ENCODE measurements at regions not wholly inside any gene's neighbourhood (a gene's known extent, or its start where the extent isn't known, plus 50 kb on each side); places are given as distances from the start of the nearest gene placed in this dataset.
"Not testable (repeated sequence)": the region's sequence is repeated elsewhere in the genome, so short reads cannot be mapped to it uniquely, and the experiment has no call there.

DNA sequence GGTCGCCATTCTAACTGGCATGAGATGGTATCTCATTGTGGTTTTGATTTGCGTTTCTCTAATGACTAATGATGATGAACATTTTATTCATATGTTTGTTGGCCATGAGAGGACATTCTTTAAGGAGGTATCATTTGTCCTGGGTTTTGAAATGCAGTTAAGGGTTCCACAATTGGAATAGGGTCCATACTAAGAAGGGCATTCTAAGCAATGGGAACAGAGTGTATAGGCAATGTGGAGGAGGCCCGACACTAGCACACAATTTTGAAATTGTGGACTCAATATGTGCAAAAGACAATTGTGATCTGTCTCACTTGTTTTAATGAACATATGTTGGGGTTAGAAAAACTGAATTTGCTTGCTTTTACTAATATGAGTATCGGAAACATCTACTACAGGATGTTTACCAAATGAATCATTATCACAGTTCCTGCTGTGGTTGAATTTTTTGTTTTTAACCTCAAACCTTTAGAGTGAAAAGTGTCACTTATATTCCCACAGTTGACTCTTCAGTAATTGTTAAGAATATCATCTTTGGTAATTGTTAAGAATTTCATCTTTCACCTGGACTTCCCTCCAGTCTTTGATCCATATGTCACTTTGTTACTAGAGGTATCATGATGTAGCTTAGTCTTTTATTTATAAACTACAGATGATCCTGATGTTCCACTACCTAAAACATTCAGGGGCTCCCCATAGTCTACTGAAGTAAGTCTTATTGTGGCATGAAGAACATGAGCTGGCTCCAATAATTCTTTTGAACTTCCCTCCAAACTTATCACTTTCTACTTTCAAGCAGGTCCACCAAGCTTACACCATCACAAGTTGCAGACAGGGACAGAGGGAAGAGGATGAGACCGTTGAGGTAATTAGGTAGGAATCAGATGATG is 109.7 kb upstream of the KLF12 start:
- Histone ChIP-seq H3K4me3 (ENCODE audit: low read depth, low read length) (no peak overlapping the region), H3K36me3 (no peaks in the 10 kb centered on the region), H3K27ac (no peak overlapping the region), H3K27me3 (ENCODE audit: insufficient read depth, low read depth, severe bottlenecking) (no peaks in the 10 kb centered on the region), H3K9me3 (ENCODE audit: severe bottlenecking) (no peaks in the 10 kb centered on the region)
- no peak for DNase-seq
- TF ChIP-seq, protein P1, sequence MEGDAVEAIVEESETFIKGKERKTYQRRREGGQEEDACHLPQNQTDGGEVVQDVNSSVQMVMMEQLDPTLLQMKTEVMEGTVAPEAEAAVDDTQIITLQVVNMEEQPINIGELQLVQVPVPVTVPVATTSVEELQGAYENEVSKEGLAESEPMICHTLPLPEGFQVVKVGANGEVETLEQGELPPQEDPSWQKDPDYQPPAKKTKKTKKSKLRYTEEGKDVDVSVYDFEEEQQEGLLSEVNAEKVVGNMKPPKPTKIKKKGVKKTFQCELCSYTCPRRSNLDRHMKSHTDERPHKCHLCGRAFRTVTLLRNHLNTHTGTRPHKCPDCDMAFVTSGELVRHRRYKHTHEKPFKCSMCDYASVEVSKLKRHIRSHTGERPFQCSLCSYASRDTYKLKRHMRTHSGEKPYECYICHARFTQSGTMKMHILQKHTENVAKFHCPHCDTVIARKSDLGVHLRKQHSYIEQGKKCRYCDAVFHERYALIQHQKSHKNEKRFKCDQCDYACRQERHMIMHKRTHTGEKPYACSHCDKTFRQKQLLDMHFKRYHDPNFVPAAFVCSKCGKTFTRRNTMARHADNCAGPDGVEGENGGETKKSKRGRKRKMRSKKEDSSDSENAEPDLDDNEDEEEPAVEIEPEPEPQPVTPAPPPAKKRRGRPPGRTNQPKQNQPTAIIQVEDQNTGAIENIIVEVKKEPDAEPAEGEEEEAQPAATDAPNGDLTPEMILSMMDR (IDR thresholded peaks at IDR 0.05; ENCODE audit: low read depth, low read length): no peak

DNA sequence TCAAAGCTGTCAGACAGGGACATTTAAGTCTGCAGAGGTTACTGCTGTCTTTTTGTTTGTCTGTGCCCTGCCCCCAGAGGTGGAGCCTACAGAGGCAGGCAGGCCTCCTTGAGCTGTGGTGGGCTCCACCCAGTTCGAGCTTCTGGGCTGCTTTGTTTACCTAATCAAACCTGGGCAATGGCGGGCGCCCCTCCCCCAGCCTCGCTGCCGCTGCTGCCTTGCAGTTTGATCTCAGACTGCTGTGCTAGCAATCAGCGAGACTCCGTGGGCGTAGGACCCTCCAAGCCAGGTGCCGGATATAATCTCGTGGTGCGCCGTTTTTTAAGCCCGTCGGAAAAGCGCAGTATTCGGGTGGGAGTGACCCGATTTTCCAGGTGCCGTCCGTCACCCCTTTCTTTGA is 107.1 kb upstream of the KLF12 start:
- DNase-seq; H3K9me3 ChIP-seq (ENCODE audit: severe bottlenecking); H3K27me3 ChIP-seq (ENCODE audit: insufficient read depth, low read depth, severe bottlenecking); H3K4me3 ChIP-seq (ENCODE audit: low read depth, low read length); H3K36me3 ChIP-seq; H3K27ac ChIP-seq: not testable (repeated sequence)

DNA sequence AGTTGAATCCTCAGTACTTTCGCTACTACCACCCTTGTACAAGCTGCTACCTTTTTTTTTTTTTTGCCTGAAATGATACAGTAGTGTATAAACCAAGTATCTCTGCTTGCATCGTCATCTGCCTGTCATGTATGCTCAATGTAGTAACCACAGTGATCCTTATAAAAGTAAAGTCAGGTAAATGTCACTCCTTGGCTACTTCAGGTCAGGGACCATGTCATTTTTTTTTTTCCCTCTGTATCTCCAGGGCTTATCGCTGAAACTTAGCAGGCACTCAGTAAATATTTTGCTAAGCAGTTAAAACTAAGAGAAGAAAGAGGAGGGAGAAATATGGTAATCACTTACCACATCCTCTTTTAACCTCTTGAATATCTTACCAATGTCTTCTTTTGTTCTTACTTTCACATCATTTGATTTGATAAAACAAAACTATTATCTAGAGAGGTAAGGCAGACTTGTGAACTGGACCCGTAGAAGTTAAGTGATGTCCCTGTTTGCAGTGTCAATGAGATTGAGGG is 96.8 kb upstream of the KLF12 start:
- Histone ChIP-seq H3K27me3 (ENCODE audit: insufficient read depth, low read depth, severe bottlenecking) (no peaks in the 10 kb centered on the region), H3K4me3 (ENCODE audit: low read depth, low read length) (no peak overlapping the region), H3K9me3 (ENCODE audit: severe bottlenecking) (no peaks in the 10 kb centered on the region), H3K27ac (no peak overlapping the region), H3K36me3 (no peaks in the 10 kb centered on the region)
- DNase-seq: no peak
- TF ChIP-seq, protein P1 (IDR thresholded peaks at IDR 0.05; ENCODE audit: low read depth, low read length): no peak

DNA sequence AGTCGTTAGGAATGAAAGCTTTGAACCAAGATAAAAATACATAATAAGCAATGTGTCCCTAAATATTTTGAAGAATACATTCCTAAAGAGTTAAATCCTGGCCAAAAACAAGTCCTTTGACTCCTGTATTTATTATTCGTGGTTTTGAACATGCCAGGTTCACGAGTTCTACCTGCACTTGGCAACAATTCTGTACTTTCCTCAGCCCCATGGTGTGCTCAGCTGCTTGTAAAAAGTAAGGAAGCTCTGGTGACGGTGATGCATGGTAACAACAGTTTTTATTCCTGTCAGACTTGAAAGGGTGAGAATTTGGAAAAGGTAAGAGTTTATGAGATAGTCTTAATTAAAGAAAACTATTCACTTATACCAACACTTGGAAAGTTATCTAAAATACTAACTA is 95.0 kb upstream of the KLF12 start:
- no peaks in the 10 kb centered on the region for H3K36me3 ChIP-seq
- no peaks in the 10 kb centered on the region for H3K27me3 ChIP-seq (ENCODE audit: insufficient read depth, low read depth, severe bottlenecking)
- TF ChIP-seq, protein P1 (IDR thresholded peaks at IDR 0.05; ENCODE audit: low read depth, low read length): no peak
- no peaks in the 10 kb centered on the region for H3K9me3 ChIP-seq (ENCODE audit: severe bottlenecking)
- no peak overlapping the region for H3K4me3 ChIP-seq (ENCODE audit: low read depth, low read length)
- H3K27ac ChIP-seq: no peak overlapping the region
- DNase-seq: no peak

DNA sequence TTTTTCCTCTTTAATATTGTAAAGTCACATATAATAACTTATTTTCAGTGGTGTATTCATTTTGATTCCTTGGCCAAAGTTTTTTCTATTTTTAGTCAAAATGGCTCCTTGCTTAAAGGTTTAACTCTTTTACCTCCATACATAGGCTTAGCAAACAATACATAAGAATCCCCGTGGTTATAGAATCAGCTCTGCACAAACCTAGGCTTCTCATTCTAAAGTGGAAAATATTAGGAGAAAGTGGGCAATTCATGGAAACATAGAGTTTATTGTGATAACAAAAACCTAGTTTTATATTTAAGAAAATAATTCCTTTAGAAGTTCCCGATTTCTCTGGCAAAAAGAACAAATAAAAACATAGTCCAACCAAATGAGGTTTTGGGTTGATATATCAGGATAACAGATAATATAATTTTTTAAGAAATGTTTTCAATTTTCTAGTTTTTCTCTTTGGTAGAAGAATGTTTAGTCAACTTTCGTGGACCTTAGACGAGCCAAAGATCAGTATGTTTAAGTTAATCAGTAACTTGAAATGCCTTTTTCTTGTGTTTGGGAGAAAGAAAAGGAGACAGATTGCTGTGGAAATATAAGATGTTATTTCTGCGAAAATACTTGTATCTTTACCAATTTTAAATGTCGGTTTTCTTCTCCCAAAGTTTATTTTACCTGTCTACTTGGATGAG is 93.4 kb upstream of the KLF12 start:
- no peak overlapping the region for H3K4me3 ChIP-seq (ENCODE audit: low read depth, low read length)
- H3K27ac ChIP-seq: no peak overlapping the region; the same call in 1 of the 2 replicates
- H3K36me3 ChIP-seq: no peaks in the 10 kb centered on the region
- H3K9me3 ChIP-seq (ENCODE audit: severe bottlenecking): no peaks in the 10 kb centered on the region
- TF ChIP-seq, protein P1 (IDR thresholded peaks at IDR 0.05; ENCODE audit: low read depth, low read length): no peak
- H3K27me3 ChIP-seq (ENCODE audit: insufficient read depth, low read depth, severe bottlenecking): no peaks in the 10 kb centered on the region
- DNase-seq: no peak

DNA sequence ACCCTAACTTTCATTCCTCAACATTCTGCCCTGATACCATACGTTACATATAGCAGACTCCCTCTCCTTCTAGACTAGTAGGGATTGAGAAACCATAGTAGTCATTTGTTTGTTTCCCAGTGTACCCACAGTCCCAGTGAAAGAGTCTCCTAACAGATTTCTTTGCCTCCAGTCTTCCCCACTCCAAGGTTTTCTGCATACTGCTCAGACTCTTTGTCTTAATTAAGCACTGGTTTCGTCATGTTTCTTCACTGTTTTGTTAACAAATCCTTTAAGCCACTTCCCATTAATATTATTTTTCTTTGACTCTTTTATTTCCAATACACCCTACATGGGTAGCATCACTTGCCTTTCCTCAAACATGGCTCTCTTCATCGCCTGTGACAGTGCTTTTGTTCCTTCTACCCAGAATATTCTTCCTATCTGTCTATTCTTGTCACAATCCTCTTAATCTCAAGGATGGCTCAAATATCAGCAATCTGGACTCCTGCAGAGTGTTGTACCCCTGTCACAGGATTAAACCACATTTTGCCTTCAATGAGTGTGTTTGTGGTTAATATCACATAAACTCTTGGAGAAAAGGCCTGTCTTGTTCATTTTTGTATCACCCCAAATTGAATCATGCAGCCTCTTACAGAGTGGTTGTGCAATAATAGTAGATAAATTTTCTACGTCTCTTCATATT is 92.7 kb upstream of the KLF12 start:
- TF ChIP-seq, protein P1 (IDR thresholded peaks at IDR 0.05; ENCODE audit: low read depth, low read length): no peak

More for the DNA sequence above, 92.7 kb upstream of the KLF12 start:
- H3K27me3 ChIP-seq (ENCODE audit: insufficient read depth, low read depth, severe bottlenecking): no peaks in the 10 kb centered on the region
- no peak for DNase-seq
- H3K9me3 ChIP-seq (ENCODE audit: severe bottlenecking): no peaks in the 10 kb centered on the region
- H3K27ac ChIP-seq: peak overlapping the region; percentile 24
- H3K4me3 ChIP-seq (ENCODE audit: low read depth, low read length): no peak overlapping the region
- H3K36me3 ChIP-seq: no peaks in the 10 kb centered on the region

Measured in WERI-Rb-1 (cell line).